ENCODE measurements at regions not wholly inside any gene's neighbourhood (a gene's known extent, or its start where the extent isn't known, plus 50 kb on each side); places are given as distances from the start of the nearest gene placed in this dataset.
A peak's percentile ranks its signal among the peaks of the same experiment; 100 is the strongest.

DNA sequence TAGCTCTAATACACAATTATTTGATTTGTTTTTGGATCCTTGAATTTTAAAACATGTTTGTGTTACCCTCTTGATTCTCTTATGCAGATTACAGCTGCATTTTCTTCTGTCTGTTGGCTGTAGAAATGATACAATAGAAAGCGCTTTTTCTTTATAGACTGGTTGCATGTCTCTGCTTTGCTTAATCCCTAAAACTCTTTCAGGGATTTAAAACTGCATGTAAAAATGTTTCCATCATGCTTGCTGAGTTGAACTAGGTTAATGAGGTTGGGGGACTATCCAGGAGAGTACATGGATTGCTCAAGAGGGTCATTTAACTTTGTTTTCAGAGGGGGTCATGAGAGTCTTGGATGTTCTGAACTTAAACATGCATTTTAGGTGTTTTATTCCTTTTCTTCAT lies 166.4 kb upstream of the IFNG-AS1 start:
- in situ Hi-C loops (cut with MboI; ENCODE audit: low sequenced_read_pairs, unreplicated experiment) = no loop called here
- DNase-seq (ENCODE audit: low spot score) = no peak
- TF ChIP-seq, protein P1, sequence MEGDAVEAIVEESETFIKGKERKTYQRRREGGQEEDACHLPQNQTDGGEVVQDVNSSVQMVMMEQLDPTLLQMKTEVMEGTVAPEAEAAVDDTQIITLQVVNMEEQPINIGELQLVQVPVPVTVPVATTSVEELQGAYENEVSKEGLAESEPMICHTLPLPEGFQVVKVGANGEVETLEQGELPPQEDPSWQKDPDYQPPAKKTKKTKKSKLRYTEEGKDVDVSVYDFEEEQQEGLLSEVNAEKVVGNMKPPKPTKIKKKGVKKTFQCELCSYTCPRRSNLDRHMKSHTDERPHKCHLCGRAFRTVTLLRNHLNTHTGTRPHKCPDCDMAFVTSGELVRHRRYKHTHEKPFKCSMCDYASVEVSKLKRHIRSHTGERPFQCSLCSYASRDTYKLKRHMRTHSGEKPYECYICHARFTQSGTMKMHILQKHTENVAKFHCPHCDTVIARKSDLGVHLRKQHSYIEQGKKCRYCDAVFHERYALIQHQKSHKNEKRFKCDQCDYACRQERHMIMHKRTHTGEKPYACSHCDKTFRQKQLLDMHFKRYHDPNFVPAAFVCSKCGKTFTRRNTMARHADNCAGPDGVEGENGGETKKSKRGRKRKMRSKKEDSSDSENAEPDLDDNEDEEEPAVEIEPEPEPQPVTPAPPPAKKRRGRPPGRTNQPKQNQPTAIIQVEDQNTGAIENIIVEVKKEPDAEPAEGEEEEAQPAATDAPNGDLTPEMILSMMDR (IDR thresholded peaks at IDR 0.05; ENCODE audit: borderline replicate concordance, control extremely low read depth, extremely low read depth, insufficient read depth, missing control alignments) = no peak

DNA sequence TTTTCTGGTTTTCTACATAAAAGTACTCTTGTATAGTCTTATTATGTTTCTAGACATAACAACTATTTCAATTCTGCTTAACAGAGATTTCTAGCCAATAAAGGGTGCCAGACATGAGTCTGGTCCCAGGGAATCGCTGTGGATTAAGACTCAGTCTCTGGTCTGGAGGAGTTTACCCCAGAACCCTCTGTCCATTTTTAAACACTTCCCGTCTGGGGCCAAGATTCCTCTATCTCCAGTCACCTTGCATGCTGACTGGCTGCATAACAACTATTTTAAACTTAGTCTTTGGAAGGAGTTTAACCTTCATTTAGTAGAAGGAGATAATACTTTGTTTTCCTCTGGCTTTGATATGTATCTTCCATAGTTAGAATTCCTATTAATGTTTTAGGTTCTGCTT lies 163.1 kb upstream of the IFNG-AS1 start:
- no peak for DNase-seq (ENCODE audit: low spot score)
- in situ Hi-C loops (cut with MboI; ENCODE audit: low sequenced_read_pairs, unreplicated experiment) = no loop called here
- TF ChIP-seq, protein P1 (IDR thresholded peaks at IDR 0.05; ENCODE audit: borderline replicate concordance, control extremely low read depth, extremely low read depth, insufficient read depth, missing control alignments) = no peak

- DNase-seq (ENCODE audit: low spot score) = no peak
- in situ Hi-C loops (cut with MboI; ENCODE audit: low sequenced_read_pairs, unreplicated experiment) = no loop called here
- TF ChIP-seq, protein P1 (IDR thresholded peaks at IDR 0.05; ENCODE audit: borderline replicate concordance, control extremely low read depth, extremely low read depth, insufficient read depth, missing control alignments) = no peak
Observed at GRCh38 chr12:67826946-67827720, 162.1 kb upstream of the IFNG-AS1 start.

GRCh38 chr12:67827820-67828383 lies 161.3 kb upstream of the IFNG-AS1 start:
- DNase-seq (ENCODE audit: low spot score) = peak; percentile 40
- in situ Hi-C loops (cut with MboI; ENCODE audit: low sequenced_read_pairs, unreplicated experiment) = no loop called here
- TF ChIP-seq, protein P1 (IDR thresholded peaks at IDR 0.05; ENCODE audit: borderline replicate concordance, control extremely low read depth, extremely low read depth, insufficient read depth, missing control alignments) = no peak

DNA sequence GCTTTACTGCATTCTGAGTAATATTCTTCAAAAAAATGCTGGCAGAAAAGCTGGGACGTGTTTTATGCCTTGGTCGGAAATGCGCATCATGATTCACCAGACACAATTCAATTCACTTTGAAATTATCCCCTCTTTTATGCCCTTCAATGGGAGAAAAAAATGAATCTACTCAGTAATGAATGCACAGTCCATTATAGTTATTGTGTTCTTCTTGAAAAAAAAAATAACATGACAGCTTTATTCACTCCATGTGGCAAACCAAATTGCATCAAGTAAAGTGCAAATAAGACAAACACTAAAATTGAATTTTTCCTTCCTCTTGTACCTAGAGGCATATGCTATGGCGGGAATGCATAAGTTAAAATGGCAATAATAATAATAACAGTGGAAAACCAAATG lies 159.4 kb upstream of the IFNG-AS1 start:
- in situ Hi-C loops (cut with MboI; ENCODE audit: low sequenced_read_pairs, unreplicated experiment) = no loop called here
- TF ChIP-seq, protein P1 (IDR thresholded peaks at IDR 0.05; ENCODE audit: borderline replicate concordance, control extremely low read depth, extremely low read depth, insufficient read depth, missing control alignments) = no peak
- DNase-seq (ENCODE audit: low spot score) = no peak

DNA sequence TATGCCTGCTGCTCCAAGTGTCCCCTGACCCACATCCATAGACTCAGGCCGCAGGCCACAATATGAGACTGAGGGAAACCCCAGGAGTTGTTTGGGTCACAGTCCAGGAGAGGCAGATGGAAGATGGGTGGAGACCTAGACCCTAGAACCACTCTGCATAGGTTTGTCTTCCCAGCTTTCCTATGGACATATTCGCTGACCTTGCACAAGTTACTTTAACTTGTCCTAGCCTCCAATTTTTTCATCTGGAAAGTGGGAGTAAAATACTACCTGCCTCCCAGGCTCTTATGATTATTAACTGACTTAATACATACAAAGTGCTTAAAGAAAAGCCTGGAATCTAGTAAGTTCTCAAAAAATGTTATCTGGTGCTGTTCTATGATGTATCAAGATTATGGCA lies 157.1 kb upstream of the IFNG-AS1 start:
- DNase-seq (ENCODE audit: low spot score) = no peak
- in situ Hi-C loops (cut with MboI; ENCODE audit: low sequenced_read_pairs, unreplicated experiment) = no loop called here
- TF ChIP-seq, protein P1 (IDR thresholded peaks at IDR 0.05; ENCODE audit: borderline replicate concordance, control extremely low read depth, extremely low read depth, insufficient read depth, missing control alignments) = no peak

Data from GM13976 (cell line).